Mucosa of rectum (tissue), 2 donors: ENCODE measurements at regions not wholly inside any gene's neighbourhood (a gene's known extent, or its start where the extent isn't known, plus 50 kb on each side); places are given as distances from the start of the nearest gene placed in this dataset.

ENCODE experiments used
- H3K27ac ChIP-seq, 2 donors: one replicate each; pipeline ENCODE4 v1.7.0; 2013; ENCODE audit warnings: inconsistent platforms in 2 of 2, low read depth in 2 of 2, low read length in 2 of 2
- H3K27me3 ChIP-seq, 2 donors: one replicate each; pipeline ENCODE4 v1.7.0; 2013; ENCODE audit warnings: low read length in 2 of 2; ENCODE audit not compliant: control insufficient read depth in 2 of 2, insufficient read depth in 2 of 2
- H3K36me3 ChIP-seq, 2 donors: one replicate each; pipeline ENCODE4 v1.7.0; 2013; ENCODE audit warnings: low read length in 2 of 2; ENCODE audit not compliant: control insufficient read depth in 2 of 2, insufficient read depth in 2 of 2
- H3K4me1 ChIP-seq, 2 donors: one replicate each; pipeline ENCODE4 v1.7.0; 2013; ENCODE audit warnings: low read length in 2 of 2, mild to moderate bottlenecking in 1 of 2; ENCODE audit not compliant: control insufficient read depth in 2 of 2, insufficient read depth in 2 of 2
- H3K4me3 ChIP-seq, 2 donors: one replicate each; pipeline ENCODE4 v1.7.0; 2013; ENCODE audit warnings: low read length in 2 of 2
- H3K9ac ChIP-seq, 2 donors: one replicate each; pipeline ENCODE4 v1.7.0; 2013; ENCODE audit warnings: low read length in 2 of 2, low read depth in 1 of 2, mild to moderate bottlenecking in 1 of 2
- H3K9me3 ChIP-seq, 2 donors: one replicate each; pipeline ENCODE4 v1.7.0; 2013; ENCODE audit warnings: low read length in 2 of 2; ENCODE audit not compliant: control insufficient read depth in 2 of 2
- donor health status: healthy.
- donor health status: Normal muscosa, but diverticular disease.

- H3K27ac ChIP-seq: no peak overlapping the region
- no peaks in the 10 kb centered on the region for H3K9me3 ChIP-seq
- H3K4me1 ChIP-seq: no peaks in the 10 kb centered on the region
- H3K4me3 ChIP-seq: no peak overlapping the region
- H3K9ac ChIP-seq: no peak overlapping the region
- no peaks in the 10 kb centered on the region for H3K36me3 ChIP-seq
- no peaks in the 10 kb centered on the region for H3K27me3 ChIP-seq
Measured at GRCh38 chr2:167900435-167901114, 346.8 kb downstream of the STK39 start.

- Histone ChIP-seq H3K27me3 (no peaks in the 10 kb centered on the region), H3K4me3 (no peak overlapping the region), H3K9me3 (no peaks in the 10 kb centered on the region), H3K36me3 (no peaks in the 10 kb centered on the region), H3K4me1 (no peaks in the 10 kb centered on the region), H3K9ac (no peak overlapping the region), H3K27ac (no peak overlapping the region)
Measured at GRCh38 chr2:167898340-167898739, 349.1 kb downstream of the STK39 start.

- H3K9ac ChIP-seq: no peak overlapping the region
- no peaks in the 10 kb centered on the region for H3K9me3 ChIP-seq
- H3K4me1 ChIP-seq: no peaks in the 10 kb centered on the region
- no peaks in the 10 kb centered on the region for H3K27me3 ChIP-seq
- no peak overlapping the region for H3K4me3 ChIP-seq
- H3K36me3 ChIP-seq: no peaks in the 10 kb centered on the region
- no peak overlapping the region for H3K27ac ChIP-seq
Measured at GRCh38 chr2:167891841-167892240, 355.6 kb downstream of the STK39 start.

- H3K27me3 ChIP-seq: no peaks in the 10 kb centered on the region
- no peak overlapping the region for H3K4me3 ChIP-seq
- H3K36me3 ChIP-seq: no peaks in the 10 kb centered on the region
- no peaks in the 10 kb centered on the region for H3K4me1 ChIP-seq
- H3K27ac ChIP-seq: no peak overlapping the region
- H3K9me3 ChIP-seq: no peaks in the 10 kb centered on the region
- no peak overlapping the region for H3K9ac ChIP-seq
Measured at GRCh38 chr2:167890739-167891138, 356.7 kb downstream of the STK39 start.

- Histone ChIP-seq H3K27ac (no peak overlapping the region), H3K4me3 (no peak overlapping the region), H3K9ac (no peak overlapping the region), H3K9me3 (no peaks in the 10 kb centered on the region), H3K27me3 (no peaks in the 10 kb centered on the region), H3K36me3 (no peaks in the 10 kb centered on the region), H3K4me1 (no peaks in the 10 kb centered on the region)
Measured at GRCh38 chr2:167880415-167880814, 367.0 kb downstream of the STK39 start.

GRCh38 chr2:167875529-167875928, 371.9 kb downstream of the STK39 start:
- no peaks in the 10 kb centered on the region for H3K36me3 ChIP-seq
- H3K27me3 ChIP-seq: no peaks in the 10 kb centered on the region
- H3K9ac ChIP-seq: no peak overlapping the region
- H3K9me3 ChIP-seq: no peaks in the 10 kb centered on the region
- no peak overlapping the region for H3K27ac ChIP-seq
- no peak overlapping the region for H3K4me3 ChIP-seq
- no peaks in the 10 kb centered on the region for H3K4me1 ChIP-seq

- no peaks in the 10 kb centered on the region for H3K9me3 ChIP-seq
- no peak overlapping the region for H3K27ac ChIP-seq
- no peaks in the 10 kb centered on the region for H3K4me1 ChIP-seq
- no peaks in the 10 kb centered on the region for H3K27me3 ChIP-seq
- H3K36me3 ChIP-seq: no peaks in the 10 kb centered on the region
- H3K9ac ChIP-seq: no peak overlapping the region
- H3K4me3 ChIP-seq: no peak overlapping the region
Measured at GRCh38 chr2:167874812-167875211, 372.6 kb downstream of the STK39 start.

GRCh38 chr2:167871286-167871685, 376.1 kb downstream of the STK39 start:
- Histone ChIP-seq H3K9me3 (no peaks in the 10 kb centered on the region), H3K27me3 (no peaks in the 10 kb centered on the region), H3K9ac (no peak overlapping the region)

GRCh38 chr2:167869200-167869599, 378.2 kb downstream of the STK39 start:
- H3K4me1 ChIP-seq: no peaks in the 10 kb centered on the region
- no peak overlapping the region for H3K9ac ChIP-seq
- no peaks in the 10 kb centered on the region for H3K36me3 ChIP-seq
- H3K27me3 ChIP-seq: no peaks in the 10 kb centered on the region
- H3K4me3 ChIP-seq: no peak overlapping the region
- no peak overlapping the region for H3K27ac ChIP-seq
- H3K9me3 ChIP-seq: no peaks in the 10 kb centered on the region

More at GRCh38 chr2:167871286-167871685, 376.1 kb downstream of the STK39 start:
- H3K36me3 ChIP-seq: no peaks in the 10 kb centered on the region
- no peak overlapping the region for H3K27ac ChIP-seq
- no peak overlapping the region for H3K4me3 ChIP-seq
- no peaks in the 10 kb centered on the region for H3K4me1 ChIP-seq

GRCh38 chr2:167863377-167863776, 384.0 kb downstream of the STK39 start:
- no peaks in the 10 kb centered on the region for H3K27me3 ChIP-seq
- H3K9ac ChIP-seq: no peak overlapping the region
- H3K36me3 ChIP-seq: no peaks in the 10 kb centered on the region
- no peaks in the 10 kb centered on the region for H3K4me1 ChIP-seq
- no peak overlapping the region for H3K27ac ChIP-seq
- no peaks in the 10 kb centered on the region for H3K9me3 ChIP-seq
- no peak overlapping the region for H3K4me3 ChIP-seq

- H3K4me1 ChIP-seq: no peaks in the 10 kb centered on the region
- H3K27me3 ChIP-seq: no peaks in the 10 kb centered on the region
- no peak overlapping the region for H3K4me3 ChIP-seq
- H3K27ac ChIP-seq: no peak overlapping the region
- H3K9me3 ChIP-seq: no peaks in the 10 kb centered on the region
- H3K9ac ChIP-seq: no peak overlapping the region
- no peaks in the 10 kb centered on the region for H3K36me3 ChIP-seq
Measured at GRCh38 chr2:167862782-167863181, 384.6 kb downstream of the STK39 start.
